NCI-H2196 treated with DMSO at 0.1 percent for 48 hours (cell line): ENCODE measurements at regions not wholly inside any gene's neighbourhood (a gene's known extent, or its start where the extent isn't known, plus 50 kb on each side); places are given as distances from the start of the nearest gene placed in this dataset.
"Not testable (repeated sequence)": the region's sequence is repeated elsewhere in the genome, so short reads cannot be mapped to it uniquely, and the experiment has no call there.

ENCODE experiments used
- DNase-seq: peaks from one replicate; lab custom pipeline; 2025; ENCODE audit not compliant: unreplicated experiment; lab: John Stamatoyannopoulos, UW

- no peak for DNase-seq
Measured at GRCh38 chr16:26493751-26494150, 573.0 kb upstream of the C16orf82 start.

DNA sequence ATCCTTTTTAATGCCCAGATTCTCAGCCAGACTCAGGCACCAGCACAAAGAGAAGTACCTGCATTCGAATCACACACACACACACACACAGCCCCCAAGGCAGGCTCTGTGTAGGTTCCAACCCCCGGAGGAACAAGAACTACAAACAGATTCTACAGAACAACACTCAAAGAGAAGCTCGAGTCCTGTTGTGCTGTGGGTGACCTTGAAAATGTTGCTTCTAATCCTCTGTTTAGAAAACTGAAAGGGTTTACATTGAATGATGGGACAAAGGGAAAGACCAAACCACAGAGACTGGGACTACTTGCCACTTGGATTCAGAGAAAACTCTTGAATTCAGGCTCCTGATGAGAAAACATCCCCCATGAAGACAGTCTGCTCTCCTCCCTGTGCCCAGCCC, 568.8 kb upstream of the C16orf82 start:
- DNase-seq, result no peak

DNA sequence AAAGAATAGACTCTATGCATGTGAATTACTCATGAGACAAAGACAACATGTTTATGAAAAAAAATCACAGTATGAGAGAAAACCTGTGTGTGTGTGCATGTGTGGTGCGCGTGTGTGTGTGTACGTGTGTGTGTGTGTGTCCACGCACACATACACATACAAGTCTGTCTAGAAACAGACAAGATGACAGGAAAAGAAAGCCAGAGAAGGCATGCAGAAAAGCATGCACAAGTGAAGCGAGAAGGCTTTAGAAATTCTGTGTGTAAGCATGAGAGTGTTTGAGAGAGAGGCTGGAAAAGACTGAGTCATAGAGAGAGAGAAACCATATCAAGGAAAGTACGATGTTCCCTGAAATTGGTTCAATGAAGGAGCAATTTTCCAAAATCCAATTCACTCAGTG, 566.4 kb upstream of the C16orf82 start:
- no peak for DNase-seq

- no peak for DNase-seq
Measured at GRCh38 chr16:26505496-26505895, 561.2 kb upstream of the C16orf82 start.

DNA sequence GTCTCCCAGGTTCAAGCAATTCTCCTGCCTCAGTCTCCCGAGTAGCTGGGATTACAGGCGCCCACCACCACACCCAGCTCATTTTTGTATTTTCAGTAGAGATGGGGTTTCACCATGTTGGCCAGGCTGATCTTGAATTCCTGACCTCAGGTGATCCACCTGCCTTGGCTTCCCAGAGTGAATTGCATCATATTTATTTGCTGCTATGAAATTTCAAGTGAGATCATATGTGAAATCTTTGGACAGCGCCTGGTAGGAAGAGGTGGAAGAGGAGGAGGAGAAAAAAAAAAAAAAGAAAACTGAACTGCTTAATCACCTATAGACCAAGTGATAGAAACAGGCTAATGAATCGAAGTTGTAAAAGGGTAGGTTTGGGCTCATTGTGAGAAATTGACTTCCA, 557.8 kb upstream of the C16orf82 start:
- DNase-seq, result not testable (repeated sequence)

- DNase-seq, result no peak
Measured at GRCh38 chr16:26510924-26511323, 555.8 kb upstream of the C16orf82 start.

DNA sequence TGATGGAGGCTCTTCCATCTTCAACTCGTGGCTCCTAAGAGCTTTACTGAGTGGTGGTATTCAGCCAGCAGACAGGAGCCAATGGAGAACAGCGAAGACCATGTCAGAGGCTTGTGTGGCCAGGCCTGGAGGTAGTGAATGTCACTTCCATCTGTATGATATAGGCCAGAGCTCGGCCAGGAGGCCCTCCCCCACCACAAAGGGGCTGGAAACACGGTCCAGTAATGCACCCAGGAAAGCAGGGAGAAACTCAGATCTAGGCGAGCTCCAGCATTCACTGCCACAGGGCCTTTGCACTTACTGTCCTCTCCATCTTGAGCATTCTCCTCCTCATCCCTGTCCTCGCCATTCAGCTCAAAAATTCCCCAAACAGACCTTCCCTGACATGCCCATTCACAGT, 555.3 kb upstream of the C16orf82 start:
- DNase-seq, result no peak

DNA sequence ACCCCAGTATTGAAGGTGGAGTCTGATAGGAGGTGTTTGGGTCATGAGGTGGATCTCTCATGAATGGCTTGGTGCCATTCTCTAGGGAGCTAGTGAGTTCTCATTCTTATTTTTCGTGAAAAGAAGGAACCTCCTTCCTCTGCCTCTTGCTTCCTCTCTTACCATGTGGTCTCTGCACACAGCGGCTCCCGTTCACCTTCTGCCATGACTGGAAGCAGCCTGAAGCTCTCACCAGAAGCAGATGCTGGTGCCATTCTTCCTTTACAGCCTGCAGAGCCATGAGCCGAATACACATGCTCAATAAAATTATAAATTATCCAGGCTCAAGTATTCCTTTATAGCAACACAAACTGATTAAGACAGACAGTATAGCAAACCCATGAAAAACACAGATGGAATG, 545.1 kb upstream of the C16orf82 start:
- no peak for DNase-seq

GRCh38 chr16:26524281-26524680, 542.4 kb upstream of the C16orf82 start:
- DNase-seq, result no peak

DNA sequence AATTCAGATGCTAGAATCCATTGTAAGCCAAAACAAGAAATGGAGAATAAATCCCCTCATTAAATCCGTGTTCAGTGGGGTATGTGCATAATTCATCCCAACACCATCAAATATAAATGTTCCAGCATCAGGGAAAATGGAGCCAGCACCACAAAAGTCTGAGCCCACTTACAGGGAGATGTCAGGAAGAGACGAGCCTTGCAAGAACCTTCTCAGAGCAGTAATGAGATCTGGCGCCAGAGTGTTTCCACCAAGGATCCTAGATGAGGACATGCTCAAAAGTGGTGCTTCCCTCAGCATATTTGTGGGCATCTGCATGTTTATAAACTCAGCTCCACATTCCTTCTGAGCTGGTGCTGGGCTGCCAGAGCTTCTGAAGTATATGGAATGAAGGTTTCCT, 541.9 kb upstream of the C16orf82 start:
- no peak for DNase-seq

DNA sequence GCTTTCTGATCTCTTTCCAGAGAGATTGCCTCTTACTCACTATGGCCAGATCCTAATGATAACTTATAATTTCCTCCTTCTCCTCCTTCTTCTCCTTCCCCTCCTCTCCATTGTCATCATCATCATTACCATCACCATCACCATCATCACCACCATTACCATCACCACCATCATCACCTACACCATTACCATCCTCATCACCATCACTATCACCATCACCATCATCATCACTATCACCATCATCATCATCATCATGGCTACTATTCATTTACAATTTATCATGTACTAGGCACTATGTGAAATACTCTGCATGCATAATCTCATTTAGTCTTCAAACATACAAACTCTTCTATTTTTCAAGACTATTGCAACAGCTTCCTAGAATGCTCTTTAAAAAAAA, 540.9 kb upstream of the C16orf82 start:
- DNase-seq, result no peak

DNA sequence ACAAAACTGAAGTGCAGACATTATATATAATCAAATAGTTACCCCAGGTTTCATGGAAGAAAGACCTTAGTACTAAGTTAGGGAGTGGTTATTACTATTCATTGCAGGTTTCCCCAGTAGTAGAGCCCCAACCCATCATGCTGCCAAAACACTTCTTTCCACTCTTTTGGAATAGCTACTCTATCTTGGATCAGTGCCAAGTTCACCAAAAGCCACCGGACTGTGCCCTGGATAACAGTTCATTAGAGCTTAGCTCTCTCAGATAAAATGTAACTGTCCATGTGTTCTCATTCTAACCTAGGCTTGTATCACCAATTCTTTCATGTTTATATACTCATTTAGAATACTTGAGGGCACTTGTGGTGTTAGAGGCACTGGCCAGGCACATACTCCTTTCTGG, 540.1 kb upstream of the C16orf82 start:
- DNase-seq, result no peak

GRCh38 chr16:26530584-26531289, 536.0 kb upstream of the C16orf82 start:
- no peak for DNase-seq

GRCh38 chr16:26531290-26531730, 535.4 kb upstream of the C16orf82 start:
- no peak for DNase-seq

GRCh38 chr16:26532456-26532855, 534.3 kb upstream of the C16orf82 start:
- no peak for DNase-seq

GRCh38 chr16:26542198-26542597, 524.5 kb upstream of the C16orf82 start:
- DNase-seq, result no peak

- no peak for DNase-seq
Measured at GRCh38 chr16:26546573-26546972, 520.2 kb upstream of the C16orf82 start.

DNA sequence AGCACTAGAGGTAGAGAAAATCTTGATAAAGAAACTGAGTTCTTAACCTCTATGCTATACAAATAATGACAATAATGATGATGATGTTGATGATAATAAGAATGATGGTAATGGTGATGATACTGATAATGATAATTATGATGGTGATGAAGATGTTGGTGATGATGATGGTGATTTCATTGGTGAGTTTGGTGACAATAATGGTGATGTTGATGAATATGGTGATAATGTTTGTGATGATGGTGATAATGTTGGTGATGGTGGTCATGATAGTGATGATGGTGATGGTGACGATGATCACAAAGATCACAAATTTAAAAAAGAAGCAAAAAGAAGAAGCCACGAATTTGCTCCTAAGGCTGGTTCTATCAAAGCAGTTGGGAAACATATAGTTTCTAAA, 519.0 kb upstream of the C16orf82 start:
- DNase-seq, result no peak

- DNase-seq, result no peak
Measured at GRCh38 chr16:26550111-26550610, 516.6 kb upstream of the C16orf82 start.

DNA sequence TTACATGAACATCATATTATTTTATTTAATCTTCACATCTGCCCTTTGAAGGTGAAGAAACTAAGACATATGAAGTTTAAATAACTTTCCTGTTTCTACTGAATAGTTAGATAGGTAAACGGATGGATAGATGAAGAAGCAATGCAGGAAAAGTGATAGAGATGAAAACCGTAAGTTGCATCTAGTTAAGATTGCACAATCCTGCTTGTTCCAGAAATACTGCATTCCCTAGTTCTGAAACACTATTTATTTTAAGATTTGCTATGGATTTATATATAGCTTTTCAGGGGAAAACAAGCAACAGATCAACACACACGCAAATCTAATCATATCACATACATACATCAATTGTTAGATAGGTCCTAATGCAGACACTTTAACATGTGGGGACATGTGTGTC, 512.7 kb upstream of the C16orf82 start:
- no peak for DNase-seq

DNA sequence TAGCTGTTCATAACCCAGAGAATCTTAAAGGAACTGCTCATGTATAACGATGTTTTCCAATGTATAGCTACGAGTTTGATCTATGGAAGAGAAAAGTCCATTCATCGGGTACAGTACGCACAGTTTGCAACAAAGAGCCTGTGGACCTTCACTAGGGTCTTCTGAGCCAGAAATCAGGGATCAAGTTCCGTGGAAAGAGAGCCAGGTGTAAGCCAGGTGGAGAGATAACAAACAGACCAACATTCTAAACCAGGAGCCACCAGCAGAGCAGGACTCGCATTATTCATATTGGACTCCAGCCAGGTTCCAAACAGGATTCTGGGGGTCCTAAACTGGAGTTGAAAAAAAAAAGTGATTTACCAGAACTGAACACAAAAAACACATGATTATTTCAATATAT, 505.4 kb upstream of the C16orf82 start:
- no peak for DNase-seq

DNA sequence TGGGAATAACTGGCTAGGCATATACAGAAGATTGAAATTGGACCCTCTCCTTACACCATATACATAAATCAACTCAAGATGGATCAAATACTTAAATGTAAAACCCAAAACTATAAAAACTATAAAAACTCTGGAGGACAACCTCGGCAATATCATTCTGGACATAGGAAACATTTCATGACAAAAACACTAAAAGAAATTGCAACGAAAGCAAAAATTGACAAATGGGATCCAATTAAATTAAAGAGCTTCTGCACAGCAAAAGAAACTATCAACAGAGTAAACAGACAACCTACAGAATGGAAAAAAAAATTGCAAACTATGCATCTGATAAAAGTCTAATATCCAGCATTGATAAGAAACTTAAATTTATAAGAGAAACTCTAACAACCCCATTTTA, 503.7 kb upstream of the C16orf82 start:
- DNase-seq, result no peak

- no peak for DNase-seq
Measured at GRCh38 chr16:26567356-26567755, 499.4 kb upstream of the C16orf82 start.
